Stomach (tissue), 4 donors: ENCODE measurements at regions not wholly inside any gene's neighbourhood (a gene's known extent, or its start where the extent isn't known, plus 50 kb on each side); places are given as distances from the start of the nearest gene placed in this dataset.

ENCODE experiments used
- EP300 ChIP-seq: sonication (generic); formaldehyde crosslinking; IDR thresholded peaks from one replicate; pipeline ENCODE4 v1.6.1; 2017; ENCODE audit warnings: antibody characterized with exemption
- POLR2A ChIP-seq, 4 donors: fragments of 450-650 bp; IDR thresholded peaks; one replicate each; pipeline ENCODE4 v1.6.1; 2016; ENCODE audit warnings: antibody characterized with exemption in 4 of 4, control low read depth in 2 of 4, mild to moderate bottlenecking in 1 of 4, moderate library complexity in 1 of 4
- POLR2AphosphoS5 ChIP-seq, 3 donors: sonication (generic); formaldehyde crosslinking; IDR thresholded peaks; one replicate each; pipeline ENCODE4 v1.6.1; 2016; ENCODE audit warnings: antibody characterized with exemption in 3 of 3
- TF ChIP-seq, protein P1 (sequence below), 7 experiments: fragments of 450-650 bp in 4 of 7; fragments of 200-600 bp in 3 of 7; sonication (generic) in 3 of 7; IDR thresholded peaks; one replicate each; pipeline ENCODE4 v1.5.1; 2016 to 2019; ENCODE audit warnings: antibody characterized with exemption in 7 of 7, control low read depth in 2 of 7, mild to moderate bottlenecking in 1 of 7

DNA sequence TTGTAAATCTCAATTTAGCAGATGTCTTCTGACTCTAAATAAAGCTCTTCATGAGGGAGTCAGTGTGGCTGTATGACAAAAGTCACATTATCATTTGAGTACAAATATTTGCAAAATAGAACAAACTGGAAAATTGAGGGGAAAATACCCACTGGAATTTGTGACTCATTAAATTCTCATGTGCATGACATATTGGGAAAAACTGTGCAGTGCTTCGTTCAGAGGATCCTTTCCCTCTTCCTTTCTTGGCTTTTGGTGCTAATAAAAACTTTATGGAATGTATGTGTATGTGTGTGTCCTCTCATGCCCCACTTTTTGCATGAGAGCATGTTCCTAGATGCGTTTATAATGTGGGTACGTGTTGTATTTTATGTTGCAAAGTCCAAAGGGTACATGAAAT, 267.8 kb downstream of the KTN1 start:
- TF ChIP-seq, protein P1, sequence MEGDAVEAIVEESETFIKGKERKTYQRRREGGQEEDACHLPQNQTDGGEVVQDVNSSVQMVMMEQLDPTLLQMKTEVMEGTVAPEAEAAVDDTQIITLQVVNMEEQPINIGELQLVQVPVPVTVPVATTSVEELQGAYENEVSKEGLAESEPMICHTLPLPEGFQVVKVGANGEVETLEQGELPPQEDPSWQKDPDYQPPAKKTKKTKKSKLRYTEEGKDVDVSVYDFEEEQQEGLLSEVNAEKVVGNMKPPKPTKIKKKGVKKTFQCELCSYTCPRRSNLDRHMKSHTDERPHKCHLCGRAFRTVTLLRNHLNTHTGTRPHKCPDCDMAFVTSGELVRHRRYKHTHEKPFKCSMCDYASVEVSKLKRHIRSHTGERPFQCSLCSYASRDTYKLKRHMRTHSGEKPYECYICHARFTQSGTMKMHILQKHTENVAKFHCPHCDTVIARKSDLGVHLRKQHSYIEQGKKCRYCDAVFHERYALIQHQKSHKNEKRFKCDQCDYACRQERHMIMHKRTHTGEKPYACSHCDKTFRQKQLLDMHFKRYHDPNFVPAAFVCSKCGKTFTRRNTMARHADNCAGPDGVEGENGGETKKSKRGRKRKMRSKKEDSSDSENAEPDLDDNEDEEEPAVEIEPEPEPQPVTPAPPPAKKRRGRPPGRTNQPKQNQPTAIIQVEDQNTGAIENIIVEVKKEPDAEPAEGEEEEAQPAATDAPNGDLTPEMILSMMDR (IDR thresholded peaks at IDR 0.05), result no peak
- TF ChIP-seq POLR2A (IDR thresholded peaks at IDR 0.05) (no peak), EP300 (no peak), POLR2AphosphoS5 (IDR thresholded peaks at IDR 0.05) (no peak)
